ENCODE measurements at regions not wholly inside any gene's neighbourhood (a gene's known extent, or its start where the extent isn't known, plus 50 kb on each side); places are given as distances from the start of the nearest gene placed in this dataset.

DNA sequence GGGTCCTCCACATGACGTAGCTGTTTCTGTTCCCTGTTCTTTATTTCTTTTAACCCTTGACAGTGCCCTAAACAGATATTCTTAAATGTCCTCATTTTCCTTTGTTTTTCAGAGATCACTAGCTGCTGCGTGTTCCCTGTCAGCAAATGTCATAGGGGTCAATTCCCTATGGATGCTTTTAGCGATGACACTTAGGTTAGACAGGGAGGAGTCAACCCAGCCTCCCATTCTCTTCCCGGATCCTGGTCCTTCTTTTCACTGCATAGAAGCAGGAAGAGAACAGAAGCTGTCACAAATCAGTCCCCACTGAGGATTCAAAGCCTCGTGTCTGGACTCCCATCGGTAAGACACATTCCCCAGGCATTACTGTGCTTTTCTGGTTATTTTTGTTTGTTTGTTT is 392.1 kb upstream of the PRKCQ start:
- Histone ChIP-seq H3K9me1 (replicated peaks; ENCODE audit: control insufficient read depth, extremely low read depth, insufficient read depth, low read length) (no peaks in the 10 kb centered on the region), H3K36me3 (ENCODE audit: control insufficient read depth in 2 of 2, extremely low read depth in 1 of 2, insufficient read depth in 2 of 2, low read length in 2 of 2) (no peaks in the 10 kb centered on the region), H3K4me2 (ENCODE audit: insufficient read depth, low read length) (no peak overlapping the region), H2AFZ (ENCODE audit: low read depth, low read length) (no peak overlapping the region), H3K9ac (replicated peaks; ENCODE audit: extremely low read depth, insufficient read depth, low read length) (no peak overlapping the region), H3K4me1 (ENCODE audit: control insufficient read depth, extremely low read depth, insufficient read depth, low read length) (no peaks in the 10 kb centered on the region), H3K79me2 (ENCODE audit: control insufficient read depth, insufficient read depth, low read length) (no peaks in the 10 kb centered on the region), H3K9me3 (replicated peaks; ENCODE audit: control insufficient read depth, insufficient read depth, low read length) (no peaks in the 10 kb centered on the region), H3K27ac (ENCODE audit: insufficient read depth, low read depth, low read length) (no peak overlapping the region), H3K4me3 (replicated peaks in 1 of 3; ENCODE audit: insufficient read depth in 1 of 3, low read depth in 1 of 3, low read length in 3 of 3) (no peak overlapping the region), H3K27me3 (ENCODE audit: control insufficient read depth in 2 of 2, insufficient read depth in 2 of 2, low read length in 2 of 2) (no peaks in the 10 kb centered on the region), H4K20me1 (replicated peaks; ENCODE audit: control insufficient read depth, extremely low read depth, insufficient read depth, low read length) (no peaks in the 10 kb centered on the region)
- DNase-seq (ENCODE audit: low read depth, low spot score) (no peak), FAIRE-seq (no peak)
- ChIA-PET POLR2A (no interaction called here), CTCF (no interaction called here)
- intact Hi-C loops (cut with micrococcal nuclease) (no loop called here), dilution Hi-C loops (cut with MboI; ENCODE audit: extremely low pct_ligation_motif_present, low sequenced_read_pairs) (no loop called here)
- TF ChIP-seq EZH2 (IDR thresholded peaks at IDR 0.05; ENCODE audit: borderline replicate concordance, low read depth, low read length, severe bottlenecking) (no peak), MYC (IDR thresholded peaks at IDR 0.05; ENCODE audit: low read depth, low read length) (no peak), GATA2 (IDR thresholded peaks at IDR 0.05; ENCODE audit: insufficient read depth, insufficient read length, low read depth, low read length) (no peak), FOS (IDR thresholded peaks at IDR 0.05; ENCODE audit: borderline replicate concordance, insufficient read depth, low read length) (no peak), POLR2AphosphoS5 (IDR thresholded peaks at IDR 0.05; ENCODE audit: insufficient read depth, low read depth, low read length) (no peak), JUN (IDR thresholded peaks at IDR 0.05; ENCODE audit: borderline replicate concordance, insufficient read depth, insufficient read length, low read depth) (no peak)
- TF ChIP-seq, protein P1, sequence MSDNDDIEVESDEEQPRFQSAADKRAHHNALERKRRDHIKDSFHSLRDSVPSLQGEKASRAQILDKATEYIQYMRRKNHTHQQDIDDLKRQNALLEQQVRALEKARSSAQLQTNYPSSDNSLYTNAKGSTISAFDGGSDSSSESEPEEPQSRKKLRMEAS (IDR thresholded peaks at IDR 0.05; ENCODE audit: insufficient read depth, insufficient read length), result no peak
- no TSS peak for BruUV-seq (replicated peaks)

- no peak overlapping the region for H3K4me2 ChIP-seq (ENCODE audit: insufficient read depth, low read length)
- no peak overlapping the region for H2AFZ ChIP-seq (ENCODE audit: low read depth, low read length)
- H4K20me1 ChIP-seq (replicated peaks; ENCODE audit: control insufficient read depth, extremely low read depth, insufficient read depth, low read length), result no peaks in the 10 kb centered on the region
- H3K4me1 ChIP-seq (ENCODE audit: control insufficient read depth, extremely low read depth, insufficient read depth, low read length), result no peaks in the 10 kb centered on the region
- no peak overlapping the region for H3K9ac ChIP-seq (replicated peaks; ENCODE audit: extremely low read depth, insufficient read depth, low read length)
- no peaks in the 10 kb centered on the region for H3K36me3 ChIP-seq (ENCODE audit: control insufficient read depth in 2 of 2, extremely low read depth in 1 of 2, insufficient read depth in 2 of 2, low read length in 2 of 2)
- no peak for DNase-seq (ENCODE audit: low read depth, low spot score)
- ChIA-PET CTCF (no interaction called here), POLR2A (no interaction called here)
- H3K4me3 ChIP-seq (replicated peaks in 1 of 3; ENCODE audit: insufficient read depth in 1 of 3, low read depth in 1 of 3, low read length in 3 of 3), result no peak overlapping the region
- no peaks in the 10 kb centered on the region for H3K9me3 ChIP-seq (replicated peaks; ENCODE audit: control insufficient read depth, insufficient read depth, low read length)
- no peaks in the 10 kb centered on the region for H3K9me1 ChIP-seq (replicated peaks; ENCODE audit: control insufficient read depth, extremely low read depth, insufficient read depth, low read length)
- intact Hi-C loops (cut with micrococcal nuclease) (no loop called here), dilution Hi-C loops (cut with MboI; ENCODE audit: extremely low pct_ligation_motif_present, low sequenced_read_pairs) (no loop called here)
- no peak overlapping the region for H3K27ac ChIP-seq (ENCODE audit: insufficient read depth, low read depth, low read length)
- FAIRE-seq, result no peak
- BruUV-seq (replicated peaks), result no TSS peak
- TF ChIP-seq GATA2 (IDR thresholded peaks at IDR 0.05; ENCODE audit: insufficient read depth, insufficient read length, low read depth, low read length) (no peak), MYC (IDR thresholded peaks at IDR 0.05; ENCODE audit: low read depth, low read length) (no peak)
- TF ChIP-seq, protein P1 (IDR thresholded peaks at IDR 0.05; ENCODE audit: insufficient read depth, insufficient read length), result no peak
- H3K27me3 ChIP-seq (ENCODE audit: control insufficient read depth in 2 of 2, insufficient read depth in 2 of 2, low read length in 2 of 2), result no peaks in the 10 kb centered on the region
- no peaks in the 10 kb centered on the region for H3K79me2 ChIP-seq (ENCODE audit: control insufficient read depth, insufficient read depth, low read length)
These were observed 389.6 kb upstream of the PRKCQ start for GRCh38 chr10:6969659-6970058.
